Neutrophil (primary cell): ENCODE measurements at regions not wholly inside any gene's neighbourhood (a gene's known extent, or its start where the extent isn't known, plus 50 kb on each side); places are given as distances from the start of the nearest gene placed in this dataset.
"Not testable (repeated sequence)": the region's sequence is repeated elsewhere in the genome, so short reads cannot be mapped to it uniquely, and the experiment has no call there.

Source experiments
- H3K27ac ChIP-seq: fragments of 200-600 bp; sonication (generic); 2 replicates; pipeline ENCODE4 v1.5.1; 2016; ENCODE audit warnings: mild to moderate bottlenecking, moderate library complexity
- H3K27me3 ChIP-seq: fragments of 200-600 bp; sonication (generic); 2 replicates; pipeline ENCODE4 v1.6.0; 2016; ENCODE audit warnings: mild to moderate bottlenecking
- H3K36me3 ChIP-seq: fragments of 200-600 bp; sonication (generic); 2 replicates; pipeline ENCODE4 v1.5.1; 2017
- H3K4me1 ChIP-seq, 2 experiments: fragments of 200-600 bp in 1 of 2; sonication (generic) in 1 of 2; 1 replicate in 1 of 2; 2 replicates in 1 of 2; pipeline versions ENCODE4 v1.5.1 to v1.6.1; 2013 to 2016; ENCODE audit warnings: low read depth in 1 of 2, low read length in 1 of 2, mild to moderate bottlenecking in 1 of 2, moderate library complexity in 1 of 2; ENCODE audit not compliant: control insufficient read depth in 1 of 2, insufficient read depth in 1 of 2
- H3K4me3 ChIP-seq, 2 experiments: fragments of 200-600 bp in 1 of 2; sonication (generic) in 1 of 2; 1 replicate in 1 of 2; 2 replicates in 1 of 2; pipeline ENCODE4 v1.5.1; 2013 to 2016; ENCODE audit warnings: low read depth in 1 of 2, low read length in 1 of 2, mild to moderate bottlenecking in 1 of 2, moderate library complexity in 1 of 2
- H3K9me3 ChIP-seq: fragments of 200-600 bp; sonication (generic); 2 replicates; pipeline ENCODE4 v1.5.1; 2016
- TF ChIP-seq, protein P1 (sequence below): fragments of 200-600 bp; sonication (generic); IDR thresholded peaks from 2 replicates; pipeline ENCODE4 v1.5.1; 2016; ENCODE audit warnings: antibody characterized with exemption

DNA sequence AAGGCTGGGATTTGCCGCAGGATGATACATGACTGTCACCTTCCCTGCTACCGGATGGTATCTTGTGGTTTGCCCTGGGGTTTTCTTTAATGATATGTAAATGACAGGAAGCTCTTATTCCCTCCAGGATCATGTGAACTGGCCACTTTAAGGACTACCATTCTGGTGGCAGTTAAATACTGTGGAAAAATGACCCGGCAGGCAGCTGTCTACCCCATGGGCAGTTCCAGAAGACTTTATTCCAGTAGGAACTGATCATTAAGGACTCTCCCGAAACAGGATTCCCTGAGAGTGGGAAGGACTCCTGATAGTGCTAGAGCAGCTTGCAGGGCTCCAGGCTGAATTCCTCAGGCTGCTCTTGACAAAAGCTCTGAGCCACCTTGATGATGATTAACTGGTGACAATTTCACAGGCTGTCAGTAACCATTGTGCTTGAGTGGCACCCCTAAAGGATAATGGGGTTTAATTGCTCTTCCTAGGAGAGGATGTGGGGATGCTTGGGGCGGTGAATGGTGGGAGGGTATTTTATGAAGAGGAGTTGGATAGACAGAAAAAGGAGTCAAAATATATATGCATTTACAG lies 212.0 kb downstream of the CPS1 start:
- H3K4me1 ChIP-seq, result no peaks in the 10 kb centered on the region
- no peaks in the 10 kb centered on the region for H3K27me3 ChIP-seq
- no peaks in the 10 kb centered on the region for H3K9me3 ChIP-seq
- TF ChIP-seq, protein P1, sequence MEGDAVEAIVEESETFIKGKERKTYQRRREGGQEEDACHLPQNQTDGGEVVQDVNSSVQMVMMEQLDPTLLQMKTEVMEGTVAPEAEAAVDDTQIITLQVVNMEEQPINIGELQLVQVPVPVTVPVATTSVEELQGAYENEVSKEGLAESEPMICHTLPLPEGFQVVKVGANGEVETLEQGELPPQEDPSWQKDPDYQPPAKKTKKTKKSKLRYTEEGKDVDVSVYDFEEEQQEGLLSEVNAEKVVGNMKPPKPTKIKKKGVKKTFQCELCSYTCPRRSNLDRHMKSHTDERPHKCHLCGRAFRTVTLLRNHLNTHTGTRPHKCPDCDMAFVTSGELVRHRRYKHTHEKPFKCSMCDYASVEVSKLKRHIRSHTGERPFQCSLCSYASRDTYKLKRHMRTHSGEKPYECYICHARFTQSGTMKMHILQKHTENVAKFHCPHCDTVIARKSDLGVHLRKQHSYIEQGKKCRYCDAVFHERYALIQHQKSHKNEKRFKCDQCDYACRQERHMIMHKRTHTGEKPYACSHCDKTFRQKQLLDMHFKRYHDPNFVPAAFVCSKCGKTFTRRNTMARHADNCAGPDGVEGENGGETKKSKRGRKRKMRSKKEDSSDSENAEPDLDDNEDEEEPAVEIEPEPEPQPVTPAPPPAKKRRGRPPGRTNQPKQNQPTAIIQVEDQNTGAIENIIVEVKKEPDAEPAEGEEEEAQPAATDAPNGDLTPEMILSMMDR, result no peak
- H3K36me3 ChIP-seq, result no peaks in the 10 kb centered on the region
- no peak overlapping the region for H3K27ac ChIP-seq
- no peak overlapping the region for H3K4me3 ChIP-seq

DNA sequence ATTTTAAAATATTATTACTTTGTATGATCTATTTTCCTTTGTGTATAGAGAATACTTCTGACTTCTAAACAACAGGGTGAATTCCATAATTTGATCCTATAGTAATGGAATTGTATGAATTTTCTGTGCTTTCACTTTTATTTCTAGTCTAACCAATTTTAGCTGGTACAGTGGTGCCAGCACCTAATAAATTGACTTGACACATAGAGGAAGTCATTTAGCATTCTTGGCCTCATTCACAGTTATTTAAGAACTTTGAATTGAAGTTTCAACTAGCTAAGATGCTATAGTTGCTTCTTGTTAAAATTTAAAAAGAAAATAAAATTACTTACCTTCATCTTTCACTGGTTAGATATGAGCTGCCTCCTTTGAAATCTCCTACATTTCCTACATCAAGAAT lies 220.4 kb downstream of the CPS1 start:
- TF ChIP-seq, protein P1, result no peak
- no peaks in the 10 kb centered on the region for H3K9me3 ChIP-seq

DNA sequence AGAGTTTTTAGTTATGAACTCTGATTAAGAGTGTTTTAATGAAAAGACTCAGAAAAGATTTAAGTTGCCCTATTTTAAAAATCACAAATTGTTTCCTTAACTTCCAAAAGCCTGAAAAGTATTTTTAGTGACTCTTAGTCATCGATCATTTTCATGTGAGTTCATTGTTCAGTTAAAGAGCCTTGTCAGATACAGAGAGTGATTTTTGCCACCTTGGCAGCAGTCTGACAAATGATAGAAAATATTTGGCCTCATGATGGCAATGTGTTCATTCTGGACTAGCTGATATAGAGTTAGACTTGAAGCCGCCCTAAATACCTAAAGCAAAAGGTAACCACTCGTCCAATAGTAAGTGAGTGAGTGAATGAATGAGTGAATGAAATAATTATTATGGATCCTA lies 225.8 kb downstream of the CPS1 start:
- no peak overlapping the region for H3K4me3 ChIP-seq
- no peaks in the 10 kb centered on the region for H3K9me3 ChIP-seq
- no peaks in the 10 kb centered on the region for H3K4me1 ChIP-seq
- TF ChIP-seq, protein P1, result no peak
- H3K36me3 ChIP-seq, result no peaks in the 10 kb centered on the region
- no peak overlapping the region for H3K27ac ChIP-seq
- H3K27me3 ChIP-seq, result no peaks in the 10 kb centered on the region

More for the DNA sequence above, 220.4 kb downstream of the CPS1 start:
- Histone ChIP-seq H3K4me1 (no peaks in the 10 kb centered on the region), H3K36me3 (no peaks in the 10 kb centered on the region), H3K4me3 (no peak overlapping the region), H3K27me3 (no peaks in the 10 kb centered on the region), H3K27ac (no peak overlapping the region)

DNA sequence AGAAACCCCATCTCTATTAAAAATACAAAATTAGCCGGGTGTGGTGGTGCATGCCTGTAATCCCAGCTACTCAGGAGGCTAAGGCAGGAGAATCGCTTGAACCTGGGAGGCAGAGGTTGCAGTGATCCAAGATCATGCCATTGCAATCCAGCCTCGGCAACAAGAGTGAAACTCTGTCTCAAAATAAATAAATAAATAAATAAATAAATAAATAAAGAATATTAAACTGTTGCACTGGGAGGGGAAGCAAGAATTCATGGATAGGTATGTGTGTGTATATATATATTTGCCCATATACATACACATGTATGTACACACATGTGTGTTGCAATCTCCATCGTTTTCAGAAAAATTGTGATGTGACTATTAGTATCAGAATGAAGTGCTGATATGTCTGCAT lies 231.4 kb downstream of the CPS1 start:
- not testable (repeated sequence) for H3K4me1 ChIP-seq, H3K9me3 ChIP-seq, H3K27ac ChIP-seq, H3K27me3 ChIP-seq, H3K36me3 ChIP-seq, H3K4me3 ChIP-seq

GRCh38 chr2:210792000-210792399 lies 235.6 kb downstream of the CPS1 start:
- H3K9me3 ChIP-seq, result no peaks in the 10 kb centered on the region
- no peaks in the 10 kb centered on the region for H3K4me1 ChIP-seq
- H3K27ac ChIP-seq, result no peak overlapping the region
- H3K27me3 ChIP-seq, result no peaks in the 10 kb centered on the region
- no peak overlapping the region for H3K4me3 ChIP-seq
- no peaks in the 10 kb centered on the region for H3K36me3 ChIP-seq
- TF ChIP-seq, protein P1, result no peak

DNA sequence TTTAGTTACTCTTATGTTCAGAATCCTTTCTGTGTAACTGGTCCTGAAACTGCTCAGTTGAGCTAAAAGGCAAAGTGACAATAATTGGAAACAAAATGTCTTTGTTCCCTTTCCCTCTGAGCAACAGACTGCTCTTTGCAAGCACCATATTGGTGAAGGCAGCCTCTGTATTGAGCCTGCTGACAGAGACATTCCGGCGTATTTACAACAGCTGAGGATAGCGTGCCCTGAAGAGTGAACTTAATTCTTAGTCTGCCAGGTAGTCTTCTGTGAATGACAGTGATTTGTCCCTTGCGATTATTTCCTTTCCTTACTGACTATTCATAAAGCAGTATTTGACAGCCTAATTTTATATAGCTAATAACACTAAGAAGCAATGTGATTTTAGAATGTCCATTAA lies 239.1 kb downstream of the CPS1 start:
- no peaks in the 10 kb centered on the region for H3K36me3 ChIP-seq
- H3K27ac ChIP-seq, result no peak overlapping the region
- no peaks in the 10 kb centered on the region for H3K9me3 ChIP-seq
- TF ChIP-seq, protein P1, result no peak
- H3K27me3 ChIP-seq, result no peaks in the 10 kb centered on the region
- H3K4me1 ChIP-seq, result no peaks in the 10 kb centered on the region
- H3K4me3 ChIP-seq, result no peak overlapping the region
